Ishikawa (cell line): ENCODE measurements at regions not wholly inside any gene's neighbourhood (a gene's known extent, or its start where the extent isn't known, plus 50 kb on each side); places are given as distances from the start of the nearest gene placed in this dataset.

Experiments
- CEBPB ChIP-seq: IDR thresholded peaks from 2 replicates; pipeline ENCODE4 v1.6.1; 2012
- CREB1 ChIP-seq: IDR thresholded peaks from 2 replicates; pipeline ENCODE4 v1.6.1; 2012; ENCODE audit warnings: low read depth
- EGR1 ChIP-seq: IDR thresholded peaks from 2 replicates; pipeline ENCODE4 v1.6.1; 2012
- EP300 ChIP-seq: IDR thresholded peaks from 2 replicates; pipeline ENCODE4 v1.6.1; 2012; ENCODE audit warnings: borderline replicate concordance
- FOXM1 ChIP-seq: IDR thresholded peaks from 2 replicates; pipeline ENCODE4 v1.6.1; 2012; ENCODE audit warnings: low read depth, borderline replicate concordance
- NFIC ChIP-seq: IDR thresholded peaks from 2 replicates; pipeline ENCODE4 v1.6.1; 2012
- RAD21 ChIP-seq: IDR thresholded peaks from 2 replicates; pipeline ENCODE4 v1.6.1; 2012; ENCODE audit warnings: low read depth
- REST ChIP-seq: IDR thresholded peaks from 2 replicates; pipeline ENCODE4 v1.6.1; 2012; ENCODE audit warnings: low read depth, mild to moderate bottlenecking
- TAF1 ChIP-seq: IDR thresholded peaks from 2 replicates; pipeline ENCODE4 v1.6.1; 2012; ENCODE audit warnings: low read depth, mild to moderate bottlenecking
- TCF12 ChIP-seq: IDR thresholded peaks from 2 replicates; pipeline ENCODE4 v1.6.1; 2012; ENCODE audit warnings: low read depth
- TEAD4 ChIP-seq: IDR thresholded peaks from 2 replicates; pipeline ENCODE4 v1.6.1; 2012
- USF1 ChIP-seq: IDR thresholded peaks from 2 replicates; pipeline ENCODE4 v1.6.1; 2012
- YY1 ChIP-seq: IDR thresholded peaks from 2 replicates; pipeline ENCODE4 v1.6.1; 2012; ENCODE audit warnings: low read depth
- ZBTB7A ChIP-seq: IDR thresholded peaks from 2 replicates; pipeline ENCODE4 v1.6.1; 2012; ENCODE audit warnings: low read depth
- TF ChIP-seq, protein P1 (sequence below): IDR thresholded peaks from 2 replicates; pipeline ENCODE4 v1.6.1; 2012

GRCh38 chr6:14468647-14469321, 351.2 kb downstream of the CD83 start:
- no peak for TF ChIP-seq YY1
- no peak for TF ChIP-seq RAD21

DNA sequence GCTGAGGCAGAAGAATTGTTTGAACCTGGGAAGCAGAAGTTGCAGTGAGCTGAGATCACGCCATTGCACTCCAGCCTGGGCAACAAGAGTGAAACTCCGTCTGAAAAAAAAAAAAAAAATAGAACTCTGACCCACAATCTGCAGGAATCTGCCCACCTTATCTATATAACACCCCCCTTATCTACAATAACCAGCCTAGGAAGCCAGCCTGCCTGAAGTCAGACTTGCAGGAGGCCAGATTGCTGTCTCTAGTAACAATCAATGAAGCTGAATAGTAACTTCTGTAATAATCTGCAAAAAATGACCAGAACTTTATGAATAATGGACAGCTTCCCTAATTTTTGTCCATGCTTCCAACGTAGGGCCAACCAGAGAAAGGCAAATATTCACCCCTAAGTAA, 352.5 kb downstream of the CD83 start:
- no peak for TF ChIP-seq TCF12
- TF ChIP-seq FOXM1: no peak
- TF ChIP-seq TAF1: no peak
- no peak for TF ChIP-seq CEBPB
- no peak for TF ChIP-seq RAD21
- no peak for TF ChIP-seq ZBTB7A

GRCh38 chr6:14470671-14471070, 353.1 kb downstream of the CD83 start:
- TF ChIP-seq REST (no peak), TEAD4 (no peak), CEBPB (no peak), USF1 (no peak), EP300 (no peak)

DNA sequence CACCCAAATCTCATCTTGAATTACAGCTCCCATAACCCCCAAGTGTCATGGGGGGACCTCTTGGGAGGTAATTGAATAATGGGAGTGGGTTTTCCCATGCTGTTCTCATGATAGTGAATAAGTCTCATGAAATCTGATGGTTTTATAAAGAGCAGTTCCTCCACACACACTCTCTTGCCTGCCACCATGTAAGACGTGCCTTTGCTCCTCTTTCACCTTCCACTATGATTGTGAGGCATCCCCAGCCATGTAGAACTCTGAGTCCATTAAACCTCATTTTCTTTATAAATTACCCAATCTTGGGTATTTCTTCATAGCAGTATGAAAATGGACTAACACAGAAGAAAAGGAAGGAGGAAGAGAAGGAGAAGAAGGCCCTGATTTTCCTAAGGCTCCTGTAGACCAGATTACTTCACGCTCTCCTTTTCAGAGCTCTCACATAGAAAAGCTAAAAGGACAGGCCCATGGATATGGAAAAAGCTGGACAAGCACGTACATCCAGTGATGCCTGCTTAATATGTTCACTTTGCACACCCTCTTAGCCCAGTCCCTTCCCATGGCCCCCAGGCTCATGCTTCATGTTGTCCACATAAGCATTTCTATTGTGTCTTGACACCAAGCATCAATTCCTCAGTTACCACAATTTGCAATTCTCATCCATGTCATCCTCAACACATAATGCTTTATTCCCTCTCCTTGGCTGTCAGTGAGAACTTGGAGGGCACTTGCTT, 354.8 kb downstream of the CD83 start:
- no peak for TF ChIP-seq CEBPB
- no peak for TF ChIP-seq CREB1
- TF ChIP-seq EP300: no peak
- TF ChIP-seq TAF1: no peak
- no peak for TF ChIP-seq EGR1
- TF ChIP-seq TCF12: no peak
- TF ChIP-seq YY1: no peak
- TF ChIP-seq RAD21: no peak
- no peak for TF ChIP-seq FOXM1
- no peak for TF ChIP-seq ZBTB7A
- TF ChIP-seq, protein P1, sequence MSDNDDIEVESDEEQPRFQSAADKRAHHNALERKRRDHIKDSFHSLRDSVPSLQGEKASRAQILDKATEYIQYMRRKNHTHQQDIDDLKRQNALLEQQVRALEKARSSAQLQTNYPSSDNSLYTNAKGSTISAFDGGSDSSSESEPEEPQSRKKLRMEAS: no peak
- no peak for TF ChIP-seq NFIC
- TF ChIP-seq USF1: no peak
- TF ChIP-seq REST: no peak

DNA sequence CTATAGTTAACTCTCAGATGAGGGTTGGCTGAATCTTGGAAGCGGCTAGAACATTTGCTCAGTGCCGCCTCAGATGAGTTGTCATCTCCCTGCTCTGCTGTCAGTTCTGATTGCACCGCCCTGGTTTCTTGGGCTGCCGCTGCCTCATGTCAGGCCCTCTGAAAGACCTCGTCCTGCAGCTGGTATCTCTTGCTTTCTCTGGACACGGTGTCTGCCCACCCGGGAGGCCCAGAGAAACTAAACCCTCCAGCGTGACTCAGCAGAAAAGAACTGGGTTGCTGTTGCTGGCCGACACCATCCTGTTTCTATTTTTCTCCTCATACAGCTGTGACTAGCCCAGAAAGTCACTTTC, 355.4 kb downstream of the CD83 start:
- no peak for TF ChIP-seq EP300
- TF ChIP-seq TCF12: no peak
- TF ChIP-seq TEAD4: no peak
- no peak for TF ChIP-seq RAD21
- no peak for TF ChIP-seq CEBPB
- TF ChIP-seq YY1: no peak
- TF ChIP-seq FOXM1: no peak
- TF ChIP-seq TAF1: no peak
- no peak for TF ChIP-seq USF1
- TF ChIP-seq, protein P1: no peak
- no peak for TF ChIP-seq NFIC
- TF ChIP-seq EGR1: no peak

GRCh38 chr6:14474816-14475215, 357.2 kb downstream of the CD83 start:
- TF ChIP-seq YY1 (no peak), TEAD4 (no peak), TCF12 (no peak), USF1 (no peak), EP300 (no peak), RAD21 (no peak), REST (no peak), CREB1 (no peak), TAF1 (no peak), ZBTB7A (no peak), FOXM1 (no peak), EGR1 (no peak), CEBPB (no peak), NFIC (no peak)
- TF ChIP-seq, protein P1: no peak
